Smooth muscle cell (in vitro differentiated cells): ENCODE measurements at regions not wholly inside any gene's neighbourhood (a gene's known extent, or its start where the extent isn't known, plus 50 kb on each side); places are given as distances from the start of the nearest gene placed in this dataset.

Experiments used
- DNase-seq: peaks from one replicate; lab custom pipeline; 2025; ENCODE audit not compliant: unreplicated experiment; lab: John Stamatoyannopoulos, UW
- H2AFZ ChIP-seq: fragments of 200-600 bp; sonication (generic); 2 replicates; pipeline ENCODE4 v1.6.0; 2016; ENCODE audit warnings: antibody characterized with exemption, low read depth, mild to moderate bottlenecking
- H3F3A ChIP-seq: fragments of 200-600 bp; sonication (generic); 2 replicates; pipeline ENCODE4 v1.6.0; 2017; ENCODE audit warnings: antibody characterized with exemption, low read depth
- H3K27ac ChIP-seq: fragments of 200-600 bp; sonication (generic); 2 replicates; pipeline ENCODE4 v1.5.1; 2016; ENCODE audit warnings: low read depth, mild to moderate bottlenecking
- H3K27me3 ChIP-seq: fragments of 200-600 bp; sonication (generic); 2 replicates; pipeline ENCODE4 v1.6.1; 2016; ENCODE audit warnings: low read depth, mild to moderate bottlenecking
- H3K36me3 ChIP-seq: fragments of 200-600 bp; sonication (generic); 2 replicates; pipeline ENCODE4 v1.5.1; 2016; ENCODE audit warnings: low read depth
- H3K4me1 ChIP-seq: fragments of 200-600 bp; sonication (generic); 2 replicates; pipeline ENCODE4 v1.5.1; 2016; ENCODE audit warnings: low read depth
- H3K4me2 ChIP-seq: fragments of 200-600 bp; sonication (generic); 2 replicates; pipeline ENCODE4 v1.6.0; 2016; ENCODE audit warnings: mild to moderate bottlenecking
- H3K4me3 ChIP-seq: fragments of 200-600 bp; sonication (generic); 2 replicates; pipeline ENCODE4 v1.5.1; 2016; ENCODE audit warnings: mild to moderate bottlenecking
- H3K79me2 ChIP-seq: fragments of 200-600 bp; sonication (generic); 2 replicates; pipeline ENCODE4 v1.6.0; 2016; ENCODE audit warnings: low read depth, mild to moderate bottlenecking
- H3K9ac ChIP-seq: fragments of 200-600 bp; sonication (generic); 2 replicates; pipeline ENCODE4 v1.6.0; 2016; ENCODE audit warnings: low read depth
- H3K9me3 ChIP-seq: fragments of 200-600 bp; sonication (generic); replicated peaks from 2 replicates; pipeline ENCODE4 v1.5.1; 2016; ENCODE audit warnings: low read depth
- H4K20me1 ChIP-seq: fragments of 200-600 bp; sonication (generic); 2 replicates; pipeline ENCODE4 v1.6.0; 2016; ENCODE audit warnings: low read depth
- WGBS: methylation state at CpG from one replicate; pipeline ENCODE4 v1.1.7; 2016; ENCODE audit warnings: low lambda C conversion rate; 5-methylcytosine and 5-hydroxymethylcytosine counted together
- TF ChIP-seq, protein P1 (sequence below): fragments of 200-600 bp; sonication (generic); IDR thresholded peaks from 2 replicates; pipeline ENCODE4 v1.5.1; 2017; ENCODE audit warnings: borderline replicate concordance, mild to moderate bottlenecking, antibody characterized with exemption; ENCODE audit not compliant: insufficient read depth, poor library complexity, severe bottlenecking

- H3K36me3 ChIP-seq, result no peaks in the 10 kb centered on the region
- no peaks in the 10 kb centered on the region for H4K20me1 ChIP-seq
- H3K79me2 ChIP-seq, result no peaks in the 10 kb centered on the region
- no peak overlapping the region for H3K9ac ChIP-seq
- H3K27me3 ChIP-seq, result no peaks in the 10 kb centered on the region
- H3K4me1 ChIP-seq, result peaks cover 4% of the 10 kb centered on the region
- H3K4me3 ChIP-seq, result no peak overlapping the region
- peak overlapping the region; percentile 22 for H3K27ac ChIP-seq
- TF ChIP-seq, protein P1, sequence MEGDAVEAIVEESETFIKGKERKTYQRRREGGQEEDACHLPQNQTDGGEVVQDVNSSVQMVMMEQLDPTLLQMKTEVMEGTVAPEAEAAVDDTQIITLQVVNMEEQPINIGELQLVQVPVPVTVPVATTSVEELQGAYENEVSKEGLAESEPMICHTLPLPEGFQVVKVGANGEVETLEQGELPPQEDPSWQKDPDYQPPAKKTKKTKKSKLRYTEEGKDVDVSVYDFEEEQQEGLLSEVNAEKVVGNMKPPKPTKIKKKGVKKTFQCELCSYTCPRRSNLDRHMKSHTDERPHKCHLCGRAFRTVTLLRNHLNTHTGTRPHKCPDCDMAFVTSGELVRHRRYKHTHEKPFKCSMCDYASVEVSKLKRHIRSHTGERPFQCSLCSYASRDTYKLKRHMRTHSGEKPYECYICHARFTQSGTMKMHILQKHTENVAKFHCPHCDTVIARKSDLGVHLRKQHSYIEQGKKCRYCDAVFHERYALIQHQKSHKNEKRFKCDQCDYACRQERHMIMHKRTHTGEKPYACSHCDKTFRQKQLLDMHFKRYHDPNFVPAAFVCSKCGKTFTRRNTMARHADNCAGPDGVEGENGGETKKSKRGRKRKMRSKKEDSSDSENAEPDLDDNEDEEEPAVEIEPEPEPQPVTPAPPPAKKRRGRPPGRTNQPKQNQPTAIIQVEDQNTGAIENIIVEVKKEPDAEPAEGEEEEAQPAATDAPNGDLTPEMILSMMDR, result no peak
- H3K9me3 ChIP-seq, result no peaks in the 10 kb centered on the region
- no peaks in the 10 kb centered on the region for H3F3A ChIP-seq
- H3K4me2 ChIP-seq, result no peak overlapping the region
- WGBS, result 79% methylated on average over 14 of the region's 14 CpGs
- DNase-seq, result no peak
- peak overlapping the region; percentile 24 for H2AFZ ChIP-seq
Observed at GRCh38 chr15:29938361-29939335, 116.4 kb upstream of the TJP1 start.

GRCh38 chr15:29937956-29938355 lies 115.7 kb upstream of the TJP1 start:
- H3K9ac ChIP-seq, result no peak overlapping the region
- no peaks in the 10 kb centered on the region for H3K36me3 ChIP-seq
- peaks cover 4% of the 10 kb centered on the region for H3K4me1 ChIP-seq
- TF ChIP-seq, protein P1, result no peak
- H3K9me3 ChIP-seq, result no peaks in the 10 kb centered on the region
- no peak overlapping the region for H3K4me2 ChIP-seq
- WGBS, result 36% methylated on average over 2 of the region's 2 CpGs
- H3K4me3 ChIP-seq, result no peak overlapping the region
- DNase-seq, result no peak
- peak overlapping the region; percentile 22 for H3K27ac ChIP-seq
- H3K79me2 ChIP-seq, result no peaks in the 10 kb centered on the region
- H4K20me1 ChIP-seq, result no peaks in the 10 kb centered on the region
- H2AFZ ChIP-seq, result no peak overlapping the region
- no peaks in the 10 kb centered on the region for H3K27me3 ChIP-seq
- H3F3A ChIP-seq, result no peaks in the 10 kb centered on the region

GRCh38 chr15:29936353-29937049 lies 114.2 kb upstream of the TJP1 start:
- Histone ChIP-seq H3K4me2 (no peak overlapping the region), H3K36me3 (no peaks in the 10 kb centered on the region), H3F3A (no peaks in the 10 kb centered on the region), H3K4me1 (peaks cover 4% of the 10 kb centered on the region), H3K9ac (no peak overlapping the region), H3K27ac (no peak overlapping the region), H3K4me3 (no peak overlapping the region), H4K20me1 (no peaks in the 10 kb centered on the region), H3K9me3 (no peaks in the 10 kb centered on the region), H2AFZ (no peak overlapping the region), H3K79me2 (no peaks in the 10 kb centered on the region), H3K27me3 (no peaks in the 10 kb centered on the region)
- WGBS, result 98% methylated on average over 10 of the region's 10 CpGs
- no peak for DNase-seq
- TF ChIP-seq, protein P1, result no peak
